ENCODE measurements at regions not wholly inside any gene's neighbourhood (a gene's known extent, or its start where the extent isn't known, plus 50 kb on each side); places are given as distances from the start of the nearest gene placed in this dataset.

DNA sequence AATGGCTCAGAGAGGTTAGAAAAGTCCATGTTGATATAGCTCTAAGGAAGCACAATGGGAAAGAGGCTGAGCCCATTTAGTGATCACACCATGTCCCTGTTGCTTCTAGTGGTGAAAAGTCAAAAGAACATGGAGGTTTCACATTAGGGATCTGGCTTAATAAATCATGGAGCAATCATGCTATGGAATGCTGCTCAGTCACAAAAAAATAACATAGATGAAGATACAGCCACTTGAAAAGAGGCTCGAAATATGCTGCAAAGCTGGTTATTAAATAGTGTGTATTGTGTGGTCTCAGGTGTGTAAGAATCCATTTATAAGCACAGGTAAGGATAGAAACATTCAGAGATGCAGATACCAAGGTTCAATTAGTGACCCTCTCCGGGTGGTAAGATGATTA is 63.6 kb upstream of the CPO start:
- CTCF ChIA-PET: no interaction called here
- BruUV-seq (replicated peaks): no TSS peak
- no peaks in the 10 kb centered on the region for H3K9me3 ChIP-seq (ENCODE audit: low read depth, low read length, poor library complexity, severe bottlenecking)

GRCh38 chr2:206876216-206876860 is 63.0 kb upstream of the CPO start:
- Histone ChIP-seq H3K4me1 (ENCODE audit: insufficient read depth, low read length, poor library complexity, severe bottlenecking) (no peaks in the 10 kb centered on the region), H3K4me3 (ENCODE audit: low read depth, low read length, poor library complexity, severe bottlenecking) (no peak overlapping the region), H3K9me3 (ENCODE audit: low read depth, low read length, poor library complexity, severe bottlenecking) (no peaks in the 10 kb centered on the region), H3K27ac (ENCODE audit: low read depth, low read length, poor library complexity, severe bottlenecking) (no peak overlapping the region), H3K36me3 (ENCODE audit: insufficient read depth, low read length, poor library complexity, severe bottlenecking) (no peaks in the 10 kb centered on the region), H3K27me3 (replicated peaks; ENCODE audit: insufficient read depth, low read depth, low read length, poor library complexity) (peaks cover 8% of the 10 kb centered on the region)
- intact Hi-C loops (cut with micrococcal nuclease; ENCODE audit: unreplicated experiment): no loop called here
- TF ChIP-seq EZH2 (IDR thresholded peaks at IDR 0.05; ENCODE audit: borderline replicate concordance, low read depth, low read length, poor library complexity, severe bottlenecking): no peak
- TF ChIP-seq CTCF (conservative IDR thresholded peaks at IDR 0.05; ENCODE audit: low read depth, low read length): no peak
- ChIA-PET CTCF (no interaction called here), POLR2A (ENCODE audit: low non-redundant PET) (no interaction called here)
- DNase-seq (ENCODE audit: low spot score): no peak
- BruUV-seq (replicated peaks): no TSS peak

More for the DNA sequence above, 63.6 kb upstream of the CPO start:
- H3K27me3 ChIP-seq (replicated peaks; ENCODE audit: insufficient read depth, low read depth, low read length, poor library complexity): peaks cover 8% of the 10 kb centered on the region
- no peaks in the 10 kb centered on the region for H3K4me1 ChIP-seq (ENCODE audit: insufficient read depth, low read length, poor library complexity, severe bottlenecking)
- no peak for TF ChIP-seq EZH2 (IDR thresholded peaks at IDR 0.05; ENCODE audit: borderline replicate concordance, low read depth, low read length, poor library complexity, severe bottlenecking)
- TF ChIP-seq CTCF (conservative IDR thresholded peaks at IDR 0.05; ENCODE audit: low read depth, low read length): no peak
- H3K36me3 ChIP-seq (ENCODE audit: insufficient read depth, low read length, poor library complexity, severe bottlenecking): no peaks in the 10 kb centered on the region
- H3K4me3 ChIP-seq (ENCODE audit: low read depth, low read length, poor library complexity, severe bottlenecking): no peak overlapping the region
- no peak for DNase-seq (ENCODE audit: low spot score)
- intact Hi-C loops (cut with micrococcal nuclease; ENCODE audit: unreplicated experiment): no loop called here
- POLR2A ChIA-PET (ENCODE audit: low non-redundant PET): no interaction called here
- H3K27ac ChIP-seq (ENCODE audit: low read depth, low read length, poor library complexity, severe bottlenecking): no peak overlapping the region

GRCh38 chr2:206881708-206882410 is 57.5 kb upstream of the CPO start:
- no TSS peak for BruUV-seq (replicated peaks)
- POLR2A ChIA-PET (ENCODE audit: low non-redundant PET): no interaction called here

More at GRCh38 chr2:206881708-206882410, 57.5 kb upstream of the CPO start:
- TF ChIP-seq CTCF (conservative IDR thresholded peaks at IDR 0.05; ENCODE audit: low read depth, low read length): no peak
- TF ChIP-seq EZH2 (IDR thresholded peaks at IDR 0.05; ENCODE audit: borderline replicate concordance, low read depth, low read length, poor library complexity, severe bottlenecking): no peak
- no peaks in the 10 kb centered on the region for H3K4me1 ChIP-seq (ENCODE audit: insufficient read depth, low read length, poor library complexity, severe bottlenecking)
- DNase-seq (ENCODE audit: low spot score): no peak
- intact Hi-C loops (cut with micrococcal nuclease; ENCODE audit: unreplicated experiment): no loop called here
- H3K4me3 ChIP-seq (ENCODE audit: low read depth, low read length, poor library complexity, severe bottlenecking): no peak overlapping the region
- no peaks in the 10 kb centered on the region for H3K36me3 ChIP-seq (ENCODE audit: insufficient read depth, low read length, poor library complexity, severe bottlenecking)
- no peaks in the 10 kb centered on the region for H3K9me3 ChIP-seq (ENCODE audit: low read depth, low read length, poor library complexity, severe bottlenecking)
- no peak overlapping the region for H3K27ac ChIP-seq (ENCODE audit: low read depth, low read length, poor library complexity, severe bottlenecking)
- H3K27me3 ChIP-seq (replicated peaks; ENCODE audit: insufficient read depth, low read depth, low read length, poor library complexity): peaks cover 8% of the 10 kb centered on the region
- CTCF ChIA-PET: interaction anchor here (0.5 kb wide), 1 partner anchor 165 kb away, joined by 3 read pairs; no protein-coding TSS in a partner anchor
